ENCODE measurements at regions not wholly inside any gene's neighbourhood (a gene's known extent, or its start where the extent isn't known, plus 50 kb on each side); places are given as distances from the start of the nearest gene placed in this dataset.

DNA sequence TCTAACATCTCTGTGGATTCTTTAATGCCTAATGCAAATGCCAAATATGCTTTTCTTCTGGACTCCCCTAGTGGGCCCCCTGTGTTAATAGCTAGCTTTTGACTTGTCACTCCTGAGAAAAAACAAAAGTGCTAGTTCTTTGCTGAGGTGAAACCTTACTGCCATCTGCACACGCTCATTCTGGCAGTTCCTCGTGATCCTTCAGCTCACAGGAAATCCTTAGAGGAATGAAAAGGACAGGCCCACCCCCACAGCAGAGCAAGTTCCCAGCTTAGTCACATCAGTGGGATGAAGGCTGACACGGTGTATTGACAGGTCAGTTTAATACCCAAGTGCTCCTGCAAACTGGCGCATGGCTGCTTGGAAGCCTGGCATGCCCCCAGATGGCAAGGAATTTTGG lies 165.1 kb upstream of the ATP2B1 start:
- TF ChIP-seq EZH2 (IDR thresholded peaks at IDR 0.05): no peak
- no peak for TF ChIP-seq POLR2AphosphoS5 (IDR thresholded peaks at IDR 0.05; ENCODE audit: borderline replicate concordance, low read depth, low read length)
- TF ChIP-seq FOXP2 (optimal IDR thresholded peaks at IDR 0.05; ENCODE audit: control extremely low read depth, extremely low read length, insufficient read depth): no peak
